ENCODE measurements at regions not wholly inside any gene's neighbourhood (a gene's known extent, or its start where the extent isn't known, plus 50 kb on each side); places are given as distances from the start of the nearest gene placed in this dataset.

- DNase-seq = no peak
- Histone ChIP-seq H3K36me3 (ENCODE audit: control insufficient read depth in 4 of 4, insufficient read depth in 4 of 4, low read length in 4 of 4) (no peaks in the 10 kb centered on the region), H3K4me1 (ENCODE audit: control insufficient read depth in 5 of 5, insufficient read depth in 5 of 5, low read length in 5 of 5) (peaks cover 0 to 4% (median 2%) of the 10 kb centered on the region in 5 donors), H3K4me3 (no peak overlapping the region), H3K9me3 (ENCODE audit: control insufficient read depth in 4 of 4, insufficient read depth in 3 of 4, low read length in 3 of 4) (no peaks in the 10 kb centered on the region), H3K27ac (ENCODE audit: low read depth in 1 of 2, low read length in 1 of 2) (no peak overlapping the region), H3K27me3 (ENCODE audit: control insufficient read depth in 3 of 3, insufficient read depth in 3 of 3, low read length in 2 of 3) (no peaks in the 10 kb centered on the region), H3K9ac (ENCODE audit: insufficient read depth in 1 of 2, low read length in 2 of 2) (no peak overlapping the region)
- no peak for ATAC-seq (ENCODE audit: insufficient read depth, low FRiP score)
- no peak for TF ChIP-seq CTCF (IDR thresholded peaks at IDR 0.05; ENCODE audit: control extremely low read depth, extremely low read depth)
- 24 to 81% methylated on average over 1 of the region's 1 CpG for WGBS, 2 donors
Measured at GRCh38 chr4:126697748-126698147, 935.0 kb upstream of the INTU start.

- H3K4me1 ChIP-seq (ENCODE audit: control insufficient read depth in 5 of 5, insufficient read depth in 5 of 5, low read length in 5 of 5) = peaks cover 0 to 4% (median 2%) of the 10 kb centered on the region in 5 donors
- no peaks in the 10 kb centered on the region for H3K9me3 ChIP-seq (ENCODE audit: control insufficient read depth in 4 of 4, insufficient read depth in 3 of 4, low read length in 3 of 4)
- WGBS, 2 donors = 91 to 93% methylated on average over 3 of the region's 3 CpGs
- no peak for ATAC-seq (ENCODE audit: insufficient read depth, low FRiP score)
- no peak overlapping the region for H3K4me3 ChIP-seq
- H3K36me3 ChIP-seq (ENCODE audit: control insufficient read depth in 4 of 4, insufficient read depth in 4 of 4, low read length in 4 of 4) = no peaks in the 10 kb centered on the region
- no peak overlapping the region for H3K27ac ChIP-seq (ENCODE audit: low read depth in 1 of 2, low read length in 1 of 2)
- no peaks in the 10 kb centered on the region for H3K27me3 ChIP-seq (ENCODE audit: control insufficient read depth in 3 of 3, insufficient read depth in 3 of 3, low read length in 2 of 3)
- no peak for DNase-seq
- no peak for TF ChIP-seq CTCF (IDR thresholded peaks at IDR 0.05; ENCODE audit: control extremely low read depth, extremely low read depth)
- H3K9ac ChIP-seq (ENCODE audit: insufficient read depth in 1 of 2, low read length in 2 of 2) = no peak overlapping the region
Measured at GRCh38 chr4:126698224-126698623, 934.5 kb upstream of the INTU start.

- H3K4me3 ChIP-seq = no peak overlapping the region
- no peaks in the 10 kb centered on the region for H3K27me3 ChIP-seq (ENCODE audit: control insufficient read depth in 3 of 3, insufficient read depth in 3 of 3, low read length in 2 of 3)
- no peak for ATAC-seq (ENCODE audit: insufficient read depth, low FRiP score)
- peaks cover 0 to 4% (median 2%) of the 10 kb centered on the region in 5 donors for H3K4me1 ChIP-seq (ENCODE audit: control insufficient read depth in 5 of 5, insufficient read depth in 5 of 5, low read length in 5 of 5)
- 70 to 84% methylated on average over 2 of the region's 2 CpGs for WGBS, 2 donors
- no peaks in the 10 kb centered on the region for H3K36me3 ChIP-seq (ENCODE audit: control insufficient read depth in 4 of 4, insufficient read depth in 4 of 4, low read length in 4 of 4)
- no peak for DNase-seq
- no peak for TF ChIP-seq CTCF (IDR thresholded peaks at IDR 0.05; ENCODE audit: control extremely low read depth, extremely low read depth)
- no peak overlapping the region for H3K9ac ChIP-seq (ENCODE audit: insufficient read depth in 1 of 2, low read length in 2 of 2)
- no peaks in the 10 kb centered on the region for H3K9me3 ChIP-seq (ENCODE audit: control insufficient read depth in 4 of 4, insufficient read depth in 3 of 4, low read length in 3 of 4)
- no peak overlapping the region for H3K27ac ChIP-seq (ENCODE audit: low read depth in 1 of 2, low read length in 1 of 2)
Measured at GRCh38 chr4:126701756-126702155, 931.0 kb upstream of the INTU start.

GRCh38 chr4:126702747-126703146, 930.0 kb upstream of the INTU start:
- H3K9me3 ChIP-seq (ENCODE audit: control insufficient read depth in 4 of 4, insufficient read depth in 3 of 4, low read length in 3 of 4) = no peaks in the 10 kb centered on the region
- H3K27me3 ChIP-seq (ENCODE audit: control insufficient read depth in 3 of 3, insufficient read depth in 3 of 3, low read length in 2 of 3) = no peaks in the 10 kb centered on the region
- WGBS, 2 donors = 75 to 79% methylated on average over 1 of the region's 1 CpG
- H3K36me3 ChIP-seq (ENCODE audit: control insufficient read depth in 4 of 4, insufficient read depth in 4 of 4, low read length in 4 of 4) = no peaks in the 10 kb centered on the region
- ATAC-seq (ENCODE audit: insufficient read depth, low FRiP score) = no peak
- TF ChIP-seq CTCF (IDR thresholded peaks at IDR 0.05; ENCODE audit: control extremely low read depth, extremely low read depth) = no peak
- H3K9ac ChIP-seq (ENCODE audit: insufficient read depth in 1 of 2, low read length in 2 of 2) = no peak overlapping the region
- H3K27ac ChIP-seq (ENCODE audit: low read depth in 1 of 2, low read length in 1 of 2) = no peak overlapping the region
- no peak overlapping the region for H3K4me3 ChIP-seq
- peaks cover 0 to 4% (median 2%) of the 10 kb centered on the region in 5 donors for H3K4me1 ChIP-seq (ENCODE audit: control insufficient read depth in 5 of 5, insufficient read depth in 5 of 5, low read length in 5 of 5)
- DNase-seq = no peak

All from lung (tissue), 11 donors.